IMR-90 (cell line): ENCODE measurements at regions not wholly inside any gene's neighbourhood (a gene's known extent, or its start where the extent isn't known, plus 50 kb on each side); places are given as distances from the start of the nearest gene placed in this dataset.

Experiments used
- POLR2A ChIP-seq: IDR thresholded peaks from 2 replicates; pipeline ENCODE4 v1.6.1; 2012; ENCODE audit warnings: mild to moderate bottlenecking, low read depth, low read length
- TF ChIP-seq, protein P1 (sequence below): fragments of 150-350 bp; IDR thresholded peaks from 2 replicates; pipeline ENCODE4 v1.6.1; 2017; ENCODE audit warnings: mild to moderate bottlenecking, antibody characterized with exemption, low read length, low read depth
- TF ChIP-seq, protein P2 (sequence below): conservative IDR thresholded peaks from 2 replicates; pipeline ENCODE4 v1.5.1; 2012; ENCODE audit warnings: mild to moderate bottlenecking, low read depth, low read length, improper control_type of control experiment

DNA sequence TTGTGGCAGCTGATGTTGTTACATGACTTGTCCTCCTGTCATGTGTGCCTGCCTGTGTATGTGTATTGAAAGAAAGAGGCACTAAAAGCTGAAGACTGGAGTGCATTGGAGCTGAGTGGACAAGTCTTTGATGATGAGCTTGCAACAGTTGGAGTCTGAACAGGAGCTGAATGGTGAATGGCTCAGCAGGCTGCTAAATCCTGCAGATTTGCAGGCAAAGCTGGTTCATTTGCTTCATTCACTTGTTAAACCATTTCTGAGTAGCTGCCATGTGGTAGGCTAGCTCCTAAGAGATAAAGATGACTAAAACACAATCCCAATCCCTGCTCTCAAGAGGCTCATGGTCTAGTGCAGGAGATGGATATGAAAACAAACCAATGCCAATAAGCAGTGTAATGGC lies 217.3 kb downstream of the CHRDL1 start:
- TF ChIP-seq POLR2A = no peak
- TF ChIP-seq, protein P1, sequence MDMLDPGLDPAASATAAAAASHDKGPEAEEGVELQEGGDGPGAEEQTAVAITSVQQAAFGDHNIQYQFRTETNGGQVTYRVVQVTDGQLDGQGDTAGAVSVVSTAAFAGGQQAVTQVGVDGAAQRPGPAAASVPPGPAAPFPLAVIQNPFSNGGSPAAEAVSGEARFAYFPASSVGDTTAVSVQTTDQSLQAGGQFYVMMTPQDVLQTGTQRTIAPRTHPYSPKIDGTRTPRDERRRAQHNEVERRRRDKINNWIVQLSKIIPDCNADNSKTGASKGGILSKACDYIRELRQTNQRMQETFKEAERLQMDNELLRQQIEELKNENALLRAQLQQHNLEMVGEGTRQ = no peak
- TF ChIP-seq, protein P2, sequence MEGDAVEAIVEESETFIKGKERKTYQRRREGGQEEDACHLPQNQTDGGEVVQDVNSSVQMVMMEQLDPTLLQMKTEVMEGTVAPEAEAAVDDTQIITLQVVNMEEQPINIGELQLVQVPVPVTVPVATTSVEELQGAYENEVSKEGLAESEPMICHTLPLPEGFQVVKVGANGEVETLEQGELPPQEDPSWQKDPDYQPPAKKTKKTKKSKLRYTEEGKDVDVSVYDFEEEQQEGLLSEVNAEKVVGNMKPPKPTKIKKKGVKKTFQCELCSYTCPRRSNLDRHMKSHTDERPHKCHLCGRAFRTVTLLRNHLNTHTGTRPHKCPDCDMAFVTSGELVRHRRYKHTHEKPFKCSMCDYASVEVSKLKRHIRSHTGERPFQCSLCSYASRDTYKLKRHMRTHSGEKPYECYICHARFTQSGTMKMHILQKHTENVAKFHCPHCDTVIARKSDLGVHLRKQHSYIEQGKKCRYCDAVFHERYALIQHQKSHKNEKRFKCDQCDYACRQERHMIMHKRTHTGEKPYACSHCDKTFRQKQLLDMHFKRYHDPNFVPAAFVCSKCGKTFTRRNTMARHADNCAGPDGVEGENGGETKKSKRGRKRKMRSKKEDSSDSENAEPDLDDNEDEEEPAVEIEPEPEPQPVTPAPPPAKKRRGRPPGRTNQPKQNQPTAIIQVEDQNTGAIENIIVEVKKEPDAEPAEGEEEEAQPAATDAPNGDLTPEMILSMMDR = no peak
